Type B pancreatic cell (in vitro differentiated cells): ENCODE measurements at regions not wholly inside any gene's neighbourhood (a gene's known extent, or its start where the extent isn't known, plus 50 kb on each side); places are given as distances from the start of the nearest gene placed in this dataset.

Source experiments
- DNase-seq: peaks from one replicate; pipeline ENCODE4 v3.0.0; 2021; ENCODE audit warnings: mixed read lengths; ENCODE audit not compliant: unreplicated experiment; ENCODE audit errors: extremely low spot score
- H3K27ac Mint-ChIP-seq: 2 replicates; pipeline ENCODE4 v1.8.0; 2021; ENCODE audit warnings: mild to moderate bottlenecking, mixed read lengths
- H3K27me3 Mint-ChIP-seq: 2 replicates; pipeline ENCODE4 v1.8.0; 2021; ENCODE audit warnings: mixed read lengths
- H3K36me3 Mint-ChIP-seq: 2 replicates; pipeline ENCODE4 v1.8.0; 2021; ENCODE audit warnings: mixed read lengths
- H3K4me1 Mint-ChIP-seq: one replicate; pipeline ENCODE4 v1.8.0; 2021; ENCODE audit warnings: mixed read lengths; ENCODE audit not compliant: unreplicated experiment
- H3K4me3 Mint-ChIP-seq: 2 replicates; pipeline ENCODE4 v1.8.0; 2021; ENCODE audit warnings: mild to moderate bottlenecking, mixed read lengths
- H3K9me3 Mint-ChIP-seq: 2 replicates; pipeline ENCODE4 v1.8.0; 2021; ENCODE audit warnings: mixed read lengths
- CTCF ChIP-seq: fragments of 200-600 bp; sonication (generic); conservative IDR thresholded peaks from 2 replicates; pipeline ENCODE4 v1.5.0; 2021; ENCODE audit warnings: antibody characterized with exemption, mild to moderate bottlenecking

- DNase-seq = peak; percentile 29
- H3K27me3 Mint-ChIP-seq = peaks cover 67% of the 10 kb centered on the region
- H3K9me3 Mint-ChIP-seq = peaks cover 12% of the 10 kb centered on the region
- TF ChIP-seq CTCF = no peak
- H3K4me3 Mint-ChIP-seq = no peak overlapping the region
- H3K27ac Mint-ChIP-seq = no peak overlapping the region
- no peaks in the 10 kb centered on the region for H3K4me1 Mint-ChIP-seq
- no peaks in the 10 kb centered on the region for H3K36me3 Mint-ChIP-seq
Measured at GRCh38 chr5:135162661-135163265, 128.7 kb upstream of the PITX1 start.

- no peak overlapping the region for H3K27ac Mint-ChIP-seq
- no peak overlapping the region for H3K4me3 Mint-ChIP-seq
- no peaks in the 10 kb centered on the region for H3K36me3 Mint-ChIP-seq
- H3K9me3 Mint-ChIP-seq = peaks cover 18% of the 10 kb centered on the region
- H3K27me3 Mint-ChIP-seq = peaks cover 56% of the 10 kb centered on the region
- no peaks in the 10 kb centered on the region for H3K4me1 Mint-ChIP-seq
- no peak for DNase-seq
- no peak for TF ChIP-seq CTCF
Measured at GRCh38 chr5:135161221-135161620, 127.2 kb upstream of the PITX1 start.

- H3K4me1 Mint-ChIP-seq = no peaks in the 10 kb centered on the region
- H3K27me3 Mint-ChIP-seq = peaks cover 51% of the 10 kb centered on the region
- H3K36me3 Mint-ChIP-seq = no peaks in the 10 kb centered on the region
- TF ChIP-seq CTCF = no peak
- DNase-seq = peak; percentile 1
- no peak overlapping the region for H3K27ac Mint-ChIP-seq
- H3K9me3 Mint-ChIP-seq = peaks cover 18% of the 10 kb centered on the region
- H3K4me3 Mint-ChIP-seq = no peak overlapping the region
Measured at GRCh38 chr5:135160036-135160675, 126.1 kb upstream of the PITX1 start.

- peak; percentile 1 for DNase-seq
- Mint-ChIP-seq H3K9me3 (peaks cover 18% of the 10 kb centered on the region), H3K36me3 (no peaks in the 10 kb centered on the region), H3K27ac (no peak overlapping the region), H3K4me1 (no peaks in the 10 kb centered on the region), H3K4me3 (no peak overlapping the region), H3K27me3 (peaks cover 52% of the 10 kb centered on the region)
- no peak for TF ChIP-seq CTCF
Measured at GRCh38 chr5:135159626-135160025, 125.6 kb upstream of the PITX1 start.

- Mint-ChIP-seq H3K4me1 (no peaks in the 10 kb centered on the region), H3K4me3 (no peak overlapping the region), H3K27me3 (peaks cover 47% of the 10 kb centered on the region), H3K9me3 (peaks cover 18% of the 10 kb centered on the region), H3K27ac (no peak overlapping the region), H3K36me3 (no peaks in the 10 kb centered on the region)
- peak; percentile 39 for DNase-seq
- no peak for TF ChIP-seq CTCF
Measured at GRCh38 chr5:135158982-135159381, 125.0 kb upstream of the PITX1 start.
